Suppressor macrophage treated with lipopolysaccharide for 4 hours (primary cell): ENCODE measurements at regions not wholly inside any gene's neighbourhood (a gene's known extent, or its start where the extent isn't known, plus 50 kb on each side); places are given as distances from the start of the nearest gene placed in this dataset.
"Not testable (repeated sequence)": the region's sequence is repeated elsewhere in the genome, so short reads cannot be mapped to it uniquely, and the experiment has no call there.

Experiments used
- DNase-seq: peaks from one replicate; pipeline ENCODE4 v3.0.0-alpha.2; 2020

DNA sequence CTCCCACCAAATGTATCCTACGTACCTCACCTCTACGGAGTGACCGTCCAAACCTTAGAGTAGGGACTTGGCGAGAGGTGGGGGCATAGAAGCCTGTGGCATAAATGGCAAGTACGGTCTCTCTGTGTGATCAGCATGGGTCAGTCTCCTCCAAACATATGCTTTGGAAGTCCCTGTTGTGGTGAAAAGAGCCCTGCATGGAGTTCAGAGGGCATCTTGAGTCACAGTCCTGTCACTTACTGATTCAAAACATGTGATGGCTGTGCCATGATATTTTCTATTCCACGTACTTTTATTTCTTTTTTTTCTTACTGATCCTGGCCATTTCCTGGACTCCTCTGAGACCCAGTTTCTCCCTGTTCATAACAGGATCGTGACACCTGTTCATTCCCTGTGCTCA is 67.5 kb upstream of the CEP85L start:
- no peak for DNase-seq

DNA sequence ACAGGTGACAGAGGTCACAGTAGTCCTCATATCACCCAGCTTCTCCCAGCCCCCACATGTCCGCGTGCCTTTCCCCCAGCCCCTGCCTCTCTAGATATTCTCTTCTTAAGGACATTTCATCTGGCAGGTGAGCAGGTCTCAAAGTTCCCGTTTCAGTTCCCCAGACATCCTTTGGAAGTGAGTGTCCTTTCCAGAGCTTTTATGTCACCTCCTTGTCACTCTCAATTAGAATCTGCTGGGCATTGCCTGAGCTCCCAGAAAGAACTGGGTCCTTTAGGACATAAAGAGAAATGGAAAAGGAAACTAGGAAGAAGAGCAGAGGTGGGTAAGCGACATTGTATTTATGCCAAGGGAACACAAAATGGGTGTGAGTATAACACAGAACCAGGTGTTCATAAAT is 66.9 kb upstream of the CEP85L start:
- no peak for DNase-seq

GRCh38 chr6:118717106-118717505 is 65.7 kb upstream of the CEP85L start:
- DNase-seq = no peak

- not testable (repeated sequence) for DNase-seq
Observed at GRCh38 chr6:118715907-118716306, 64.5 kb upstream of the CEP85L start.

DNA sequence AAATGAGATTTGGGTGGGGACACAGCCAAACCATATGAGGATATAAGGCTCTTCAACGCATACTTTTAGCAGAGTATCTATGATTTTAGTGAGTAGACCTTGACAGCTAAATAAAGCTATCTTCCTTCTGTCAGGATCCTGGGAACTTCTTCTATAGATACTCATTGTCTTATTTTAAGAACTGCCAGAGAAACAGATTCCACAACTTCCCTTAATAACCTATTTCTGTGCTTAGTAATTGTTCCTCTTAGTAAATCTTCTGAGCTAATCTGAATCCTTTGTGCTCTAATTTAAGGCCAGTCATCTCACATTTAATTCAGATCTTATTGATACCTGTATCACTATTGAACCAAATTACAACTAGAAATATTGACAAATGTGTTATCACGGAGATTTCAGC is 64.0 kb upstream of the CEP85L start:
- DNase-seq = peak; percentile 46

GRCh38 chr6:118714756-118715155 is 63.4 kb upstream of the CEP85L start:
- DNase-seq = no peak

GRCh38 chr6:118712969-118713368 is 61.6 kb upstream of the CEP85L start:
- DNase-seq = no peak

DNA sequence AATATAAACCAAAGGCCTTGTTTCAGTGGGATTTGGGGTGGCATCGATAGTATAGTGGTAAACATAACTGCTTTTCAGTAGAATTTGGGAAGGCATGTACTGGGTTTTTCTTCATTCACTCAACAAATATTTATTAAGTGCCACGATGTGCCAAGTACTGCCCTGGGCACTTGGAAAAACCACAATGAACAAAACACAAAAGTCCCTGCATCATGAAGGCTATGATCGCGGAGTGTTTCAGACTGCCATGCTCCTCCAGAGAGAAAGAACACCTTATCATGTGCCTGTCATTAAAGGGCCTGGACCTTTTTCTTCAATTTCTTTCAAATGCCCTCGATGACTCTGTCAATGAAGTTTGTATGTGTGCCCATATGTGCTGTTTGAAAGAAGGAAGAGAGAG is 59.2 kb upstream of the CEP85L start:
- no peak for DNase-seq

DNA sequence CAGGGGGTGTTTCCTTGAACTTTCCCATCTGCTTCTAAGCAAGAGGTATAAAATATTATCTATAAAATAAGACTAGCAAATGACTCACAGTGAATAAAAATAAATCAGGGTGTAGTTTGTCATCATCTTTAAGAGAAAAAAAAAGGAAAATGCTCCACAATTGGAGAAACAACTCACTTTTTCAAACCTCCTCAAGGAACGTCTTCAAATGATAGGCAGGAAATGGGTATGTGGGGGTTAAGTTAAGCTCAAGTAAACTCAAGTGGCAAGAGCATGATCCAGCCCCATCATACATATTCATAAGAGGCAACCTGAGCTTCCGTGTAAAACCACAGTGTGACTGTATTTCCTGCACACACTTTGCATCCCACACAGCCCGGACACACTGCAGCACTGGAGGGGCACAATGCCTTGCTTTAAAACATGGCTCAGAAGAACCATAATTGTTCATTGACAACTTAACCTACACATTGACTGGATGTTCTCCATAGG is 58.5 kb upstream of the CEP85L start:
- no peak for DNase-seq

DNA sequence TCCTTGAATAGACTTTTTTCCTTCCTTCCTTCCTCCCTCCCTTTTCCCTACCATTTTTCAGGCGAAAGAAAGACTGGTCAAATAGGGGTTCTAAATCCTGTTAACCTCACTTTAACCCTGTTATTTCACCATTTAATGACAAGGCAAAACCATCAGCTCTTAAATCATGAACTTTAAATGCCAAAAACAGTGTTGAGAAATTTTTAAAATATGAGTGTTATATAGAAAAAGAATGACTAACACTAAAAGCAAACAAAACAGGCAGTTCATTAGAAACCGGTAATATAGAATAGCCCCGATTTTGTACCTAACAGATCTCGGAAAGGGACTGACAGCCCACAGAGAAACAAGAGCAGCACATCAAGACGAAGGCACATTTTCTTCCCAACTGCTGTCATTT is 57.4 kb upstream of the CEP85L start:
- peak; percentile 68 for DNase-seq

DNA sequence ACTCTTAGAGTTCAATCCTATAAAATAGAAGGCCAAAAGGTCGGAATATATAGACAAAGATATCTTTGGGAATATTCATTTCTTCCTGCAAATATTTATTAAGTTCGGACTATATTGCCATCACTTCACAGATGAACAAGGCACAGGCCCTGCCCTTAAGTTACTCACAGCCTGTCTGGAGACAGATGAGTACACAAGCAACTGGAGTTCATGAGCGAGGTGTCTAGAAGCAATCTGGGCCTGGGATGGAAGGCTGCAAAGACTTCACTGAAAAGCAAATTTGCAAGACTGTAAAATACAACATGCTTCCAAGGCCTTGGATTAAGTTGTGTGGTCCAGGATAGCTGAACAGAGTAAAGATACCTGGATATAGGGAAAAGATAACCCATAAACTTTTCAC is 56.7 kb upstream of the CEP85L start:
- DNase-seq = no peak

DNA sequence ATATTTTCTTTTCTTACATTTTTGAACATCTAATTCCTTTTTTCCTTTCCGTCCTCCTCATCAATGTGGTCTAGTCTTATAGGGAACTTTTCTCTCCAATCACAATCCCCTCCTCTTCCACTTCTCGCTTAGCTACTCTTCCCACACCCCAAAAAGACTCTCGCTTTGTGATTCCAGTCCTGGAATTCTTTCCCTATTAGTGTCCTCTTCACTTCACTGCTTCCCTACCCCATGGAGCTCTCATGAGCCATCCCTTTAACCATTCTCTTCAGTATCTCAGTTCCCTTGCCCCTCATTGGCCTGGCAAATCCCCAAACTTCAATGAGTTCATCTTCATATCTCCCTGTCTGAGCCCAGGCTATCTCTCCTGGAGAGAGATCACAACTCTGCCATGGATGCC is 55.3 kb upstream of the CEP85L start:
- DNase-seq = no peak

DNA sequence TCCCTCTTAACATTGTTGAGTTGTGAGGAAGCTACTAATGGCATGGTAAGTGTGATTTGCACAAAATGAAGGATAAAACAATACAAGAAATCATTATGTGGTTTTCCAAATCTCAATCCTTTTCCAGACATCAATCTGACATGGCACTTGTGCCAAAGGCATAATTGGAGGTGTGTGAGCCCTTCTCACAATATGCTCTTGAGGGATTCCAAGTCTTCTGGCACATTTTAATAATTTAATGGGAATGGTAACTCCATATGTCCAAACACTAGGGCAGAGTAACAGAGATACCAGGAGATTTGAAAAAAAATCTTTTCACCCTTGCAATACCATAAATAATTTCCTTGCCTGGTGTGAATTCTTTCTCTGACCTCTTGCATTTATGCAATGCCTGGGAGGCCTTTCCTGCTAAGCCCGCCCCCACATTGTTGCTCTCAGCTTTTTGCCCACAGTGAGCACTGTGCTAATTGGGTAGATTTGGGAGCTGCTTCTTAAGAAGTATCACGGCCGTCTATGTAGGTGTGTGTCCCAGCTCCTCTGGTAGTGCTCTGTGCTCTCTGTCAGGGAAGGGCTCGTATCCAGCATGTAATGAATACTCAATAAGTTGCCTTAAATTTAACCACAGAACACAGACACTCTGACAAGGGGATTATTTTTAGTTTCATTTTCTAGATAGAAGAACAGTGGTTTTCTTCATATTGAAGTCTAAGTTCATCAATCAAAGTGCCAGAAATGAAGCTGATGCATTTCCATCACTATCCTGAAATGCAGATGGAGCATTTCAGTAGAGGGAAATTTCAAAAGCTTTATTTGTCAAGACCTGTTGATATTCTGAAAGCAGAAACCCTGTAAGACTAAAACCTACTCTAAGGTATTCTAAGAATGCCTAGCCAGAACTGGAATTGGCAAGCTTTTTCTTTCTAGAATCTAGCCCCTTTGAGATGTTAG is 54.4 kb upstream of the CEP85L start:
- DNase-seq = peak; percentile 59

DNA sequence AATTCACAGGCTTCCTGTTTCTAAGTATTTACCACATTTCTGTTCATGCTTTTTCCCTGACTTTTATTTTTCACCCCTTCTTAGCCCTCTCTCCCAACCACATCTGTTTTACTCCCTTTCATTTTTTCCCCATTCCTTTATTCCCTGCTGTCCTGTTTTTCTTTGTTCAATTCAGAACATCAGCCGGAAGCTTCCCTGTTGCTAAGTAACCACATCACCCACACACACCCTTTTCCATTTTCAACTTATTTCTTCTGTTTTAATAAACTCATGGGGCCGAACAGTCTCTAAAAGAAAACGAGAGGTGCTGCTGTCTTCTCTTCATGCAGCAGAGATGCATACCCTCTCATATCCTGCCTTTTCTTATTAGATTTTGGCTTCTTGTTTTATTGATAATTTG is 53.5 kb upstream of the CEP85L start:
- no peak for DNase-seq

- not testable (repeated sequence) for DNase-seq
Observed at GRCh38 chr6:118701260-118701659, 49.9 kb upstream of the CEP85L start.
